Type B pancreatic cell (in vitro differentiated cells): ENCODE measurements at regions not wholly inside any gene's neighbourhood (a gene's known extent, or its start where the extent isn't known, plus 50 kb on each side); places are given as distances from the start of the nearest gene placed in this dataset.

Source experiments
- DNase-seq: peaks from one replicate; pipeline ENCODE4 v3.0.0; 2021; ENCODE audit warnings: mixed read lengths; ENCODE audit not compliant: unreplicated experiment; ENCODE audit errors: extremely low spot score
- H3K27ac Mint-ChIP-seq: 2 replicates; pipeline ENCODE4 v1.8.0; 2021; ENCODE audit warnings: mild to moderate bottlenecking, mixed read lengths
- H3K27me3 Mint-ChIP-seq: 2 replicates; pipeline ENCODE4 v1.8.0; 2021; ENCODE audit warnings: mixed read lengths
- H3K36me3 Mint-ChIP-seq: 2 replicates; pipeline ENCODE4 v1.8.0; 2021; ENCODE audit warnings: mixed read lengths
- H3K4me1 Mint-ChIP-seq: one replicate; pipeline ENCODE4 v1.8.0; 2021; ENCODE audit warnings: mixed read lengths; ENCODE audit not compliant: unreplicated experiment
- H3K4me3 Mint-ChIP-seq: 2 replicates; pipeline ENCODE4 v1.8.0; 2021; ENCODE audit warnings: mild to moderate bottlenecking, mixed read lengths
- H3K9me3 Mint-ChIP-seq: 2 replicates; pipeline ENCODE4 v1.8.0; 2021; ENCODE audit warnings: mixed read lengths
- CTCF ChIP-seq: fragments of 200-600 bp; sonication (generic); conservative IDR thresholded peaks from 2 replicates; pipeline ENCODE4 v1.5.0; 2021; ENCODE audit warnings: antibody characterized with exemption, mild to moderate bottlenecking

DNA sequence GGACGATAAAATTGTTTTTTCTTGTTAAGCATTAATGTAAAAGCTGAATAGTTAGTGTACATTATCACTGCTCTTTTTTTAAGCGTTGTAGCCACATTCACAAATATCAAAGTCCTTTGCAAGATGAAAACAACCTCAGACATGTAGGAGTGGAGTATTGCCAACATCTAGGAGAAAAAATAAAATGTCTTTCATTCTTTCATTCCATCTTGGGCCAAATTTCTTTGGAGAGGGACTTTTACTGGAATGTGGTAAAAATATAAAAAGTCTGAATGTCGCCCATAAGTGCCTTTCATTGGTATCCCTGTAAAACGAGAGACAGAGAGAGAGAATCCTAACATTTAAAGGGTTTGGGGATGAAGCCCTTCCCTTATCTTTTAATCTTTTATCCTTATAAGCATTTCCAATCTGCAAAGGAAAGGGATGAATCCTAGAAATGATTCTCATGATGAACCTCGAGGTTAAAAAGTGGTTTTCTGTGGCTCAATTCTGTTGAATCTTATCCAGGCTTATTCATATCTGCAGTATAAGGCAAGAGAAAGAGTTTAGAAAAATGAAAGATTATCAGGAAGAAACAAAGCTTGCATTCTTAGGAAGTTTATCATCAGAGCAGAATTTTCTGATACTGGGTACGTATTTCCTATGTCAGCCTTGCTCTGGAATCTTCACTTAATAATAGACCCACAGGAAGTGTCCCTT lies 1031.7 kb downstream of the MCTP2 start:
- H3K9me3 Mint-ChIP-seq, result no peaks in the 10 kb centered on the region
- no peak overlapping the region for H3K27ac Mint-ChIP-seq
- peaks cover 19% of the 10 kb centered on the region for H3K4me1 Mint-ChIP-seq
- H3K4me3 Mint-ChIP-seq, result no peak overlapping the region
- H3K36me3 Mint-ChIP-seq, result no peaks in the 10 kb centered on the region
- no peak for DNase-seq
- no peaks in the 10 kb centered on the region for H3K27me3 Mint-ChIP-seq
- TF ChIP-seq CTCF, result no peak

DNA sequence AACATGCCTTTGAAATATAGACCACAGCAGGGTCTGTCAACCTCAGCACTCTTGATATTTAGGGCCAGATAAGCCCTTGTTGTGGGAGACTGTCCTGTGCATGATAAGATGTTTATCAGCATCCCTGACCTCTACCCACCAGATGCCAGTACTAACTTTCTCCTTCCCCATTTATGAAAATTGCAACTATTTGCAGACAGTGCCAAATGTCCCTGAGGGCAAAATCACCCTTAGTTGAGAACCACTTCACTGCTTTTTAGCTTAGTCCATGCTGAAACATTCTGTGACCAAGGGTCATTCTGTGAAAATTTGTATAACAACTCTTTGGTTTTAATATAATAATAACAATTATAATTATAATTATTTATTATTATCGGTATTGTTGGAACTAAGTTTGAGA lies 1032.4 kb downstream of the MCTP2 start:
- no peak for TF ChIP-seq CTCF
- no peak overlapping the region for H3K4me3 Mint-ChIP-seq
- H3K27me3 Mint-ChIP-seq, result no peaks in the 10 kb centered on the region
- no peak for DNase-seq
- no peaks in the 10 kb centered on the region for H3K36me3 Mint-ChIP-seq
- no peak overlapping the region for H3K27ac Mint-ChIP-seq
- H3K4me1 Mint-ChIP-seq, result peaks cover 18% of the 10 kb centered on the region
- no peaks in the 10 kb centered on the region for H3K9me3 Mint-ChIP-seq

- TF ChIP-seq CTCF, result no peak
- DNase-seq, result no peak
- Mint-ChIP-seq H3K36me3 (no peaks in the 10 kb centered on the region), H3K27me3 (no peaks in the 10 kb centered on the region), H3K4me3 (no peak overlapping the region), H3K9me3 (no peaks in the 10 kb centered on the region), H3K27ac (no peak overlapping the region), H3K4me1 (peaks cover 5% of the 10 kb centered on the region)
Observed at GRCh38 chr15:95265419-95265997, 1034.1 kb downstream of the MCTP2 start.

- Mint-ChIP-seq H3K4me1 (peaks cover 5% of the 10 kb centered on the region), H3K27ac (no peak overlapping the region), H3K4me3 (no peak overlapping the region), H3K27me3 (no peaks in the 10 kb centered on the region), H3K36me3 (no peaks in the 10 kb centered on the region), H3K9me3 (no peaks in the 10 kb centered on the region)
- DNase-seq, result no peak
- no peak for TF ChIP-seq CTCF
Observed at GRCh38 chr15:95266451-95267061, 1035.2 kb downstream of the MCTP2 start.

DNA sequence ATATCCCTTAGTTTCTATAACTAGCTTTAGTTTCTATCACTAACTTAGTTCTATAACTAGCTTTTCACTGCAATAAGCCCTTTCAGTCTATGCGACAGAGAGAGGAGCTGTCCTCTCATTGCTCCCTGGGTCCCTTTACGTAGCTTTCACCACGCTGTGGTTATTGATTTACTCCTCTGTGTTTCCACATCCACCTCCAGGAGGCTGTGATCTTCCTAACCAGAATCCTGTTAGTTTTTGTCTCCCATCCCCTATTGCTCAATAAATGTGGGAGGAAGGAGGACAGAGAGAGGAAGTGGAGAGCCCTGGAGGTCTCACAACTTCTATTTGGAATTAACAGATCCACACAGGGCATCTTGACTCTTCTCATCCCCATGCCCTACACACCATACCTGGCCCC lies 1036.1 kb downstream of the MCTP2 start:
- H3K4me1 Mint-ChIP-seq, result peaks cover 5% of the 10 kb centered on the region
- no peak overlapping the region for H3K4me3 Mint-ChIP-seq
- no peak for TF ChIP-seq CTCF
- no peak for DNase-seq
- H3K27ac Mint-ChIP-seq, result no peak overlapping the region
- H3K9me3 Mint-ChIP-seq, result peaks cover 4% of the 10 kb centered on the region
- no peaks in the 10 kb centered on the region for H3K27me3 Mint-ChIP-seq
- H3K36me3 Mint-ChIP-seq, result no peaks in the 10 kb centered on the region
